HG03039 (cell line): ENCODE measurements at regions not wholly inside any gene's neighbourhood (a gene's known extent, or its start where the extent isn't known, plus 50 kb on each side); places are given as distances from the start of the nearest gene placed in this dataset.
"Not testable (repeated sequence)": the region's sequence is repeated elsewhere in the genome, so short reads cannot be mapped to it uniquely, and the experiment has no call there.

Experiments
- ATAC-seq: cut with Tn5 transposase; IDR thresholded peaks from one replicate; pipeline ENCODE4 v1.9.1; 2021; ENCODE audit warnings: mild to moderate bottlenecking, moderate library complexity; ENCODE audit not compliant: unreplicated experiment

DNA sequence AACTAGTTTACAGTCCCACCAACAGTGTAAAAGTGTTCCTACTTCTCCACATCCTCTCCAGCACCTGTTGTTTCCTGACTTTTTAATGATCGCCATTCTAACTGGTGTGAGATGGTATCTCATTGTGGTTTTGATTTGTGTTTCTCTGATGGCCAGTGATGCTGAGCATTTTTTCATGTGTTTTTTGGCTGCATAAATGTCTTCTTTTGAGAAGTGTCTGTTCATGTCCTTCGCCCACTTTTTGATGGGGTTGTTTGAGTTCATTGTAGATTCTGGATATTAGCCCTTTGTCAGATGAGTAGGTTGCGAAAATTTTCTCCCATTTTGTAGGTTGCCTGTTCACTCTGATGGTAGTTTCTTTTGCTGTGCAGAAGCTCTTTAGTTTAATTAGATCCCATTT lies 77.1 kb upstream of the SLC7A14 start:
- not testable (repeated sequence) for ATAC-seq

- no peak for ATAC-seq
These were observed 74.3 kb upstream of the SLC7A14 start for GRCh38 chr3:170660139-170660538.

GRCh38 chr3:170657312-170657711 lies 71.4 kb upstream of the SLC7A14 start:
- no peak for ATAC-seq

GRCh38 chr3:170656284-170656683 lies 70.4 kb upstream of the SLC7A14 start:
- ATAC-seq: no peak

- no peak for ATAC-seq
These were observed 67.9 kb upstream of the SLC7A14 start for GRCh38 chr3:170653801-170654200.

DNA sequence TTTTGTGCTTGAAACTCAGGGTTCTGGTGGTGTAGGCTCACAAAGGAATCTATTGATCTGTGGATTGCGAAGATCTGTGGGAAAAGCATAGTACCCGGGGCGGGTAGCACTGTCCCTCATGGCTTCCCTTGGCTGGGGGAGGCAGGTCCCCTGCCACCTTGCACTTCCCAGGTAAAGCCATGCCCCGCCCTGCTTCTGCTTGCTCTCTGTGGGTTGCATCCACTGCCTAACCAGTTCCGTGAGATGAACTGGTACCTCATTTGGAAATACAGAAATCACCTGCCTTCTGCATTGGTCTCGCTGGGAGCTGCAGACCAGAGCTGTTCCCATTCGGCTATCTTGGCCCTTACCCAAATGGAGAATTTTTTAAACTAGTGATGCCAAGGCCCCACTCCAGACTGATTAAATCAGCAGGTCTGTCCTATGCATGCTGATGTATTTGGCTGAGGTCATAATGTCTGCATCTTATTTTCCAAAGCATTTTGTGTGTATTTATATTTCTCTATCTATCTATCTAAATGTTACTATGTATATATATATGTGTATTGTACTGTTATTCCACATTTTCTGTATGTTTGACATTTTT lies 65.5 kb upstream of the SLC7A14 start:
- ATAC-seq: no peak

DNA sequence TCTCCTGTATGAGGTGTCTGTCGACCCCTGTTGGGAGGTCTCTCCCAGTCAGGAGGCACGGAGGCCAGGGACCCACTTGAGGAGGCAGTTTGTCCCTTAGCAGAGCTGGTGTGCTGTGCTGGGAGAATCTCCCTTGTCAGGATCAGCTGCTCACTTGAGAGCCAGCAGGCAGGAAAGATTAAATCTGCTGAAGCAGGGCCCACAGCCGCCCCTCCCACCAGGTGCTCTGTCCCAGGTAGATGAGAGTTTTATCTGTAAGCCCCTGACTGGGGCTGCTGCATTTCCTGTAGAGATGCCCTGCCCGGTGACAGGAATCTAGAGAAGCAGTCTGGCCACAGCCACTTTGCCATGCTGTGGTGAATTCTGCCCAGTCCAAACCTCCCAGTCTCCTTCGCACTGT lies 64.7 kb upstream of the SLC7A14 start:
- ATAC-seq: not testable (repeated sequence)

DNA sequence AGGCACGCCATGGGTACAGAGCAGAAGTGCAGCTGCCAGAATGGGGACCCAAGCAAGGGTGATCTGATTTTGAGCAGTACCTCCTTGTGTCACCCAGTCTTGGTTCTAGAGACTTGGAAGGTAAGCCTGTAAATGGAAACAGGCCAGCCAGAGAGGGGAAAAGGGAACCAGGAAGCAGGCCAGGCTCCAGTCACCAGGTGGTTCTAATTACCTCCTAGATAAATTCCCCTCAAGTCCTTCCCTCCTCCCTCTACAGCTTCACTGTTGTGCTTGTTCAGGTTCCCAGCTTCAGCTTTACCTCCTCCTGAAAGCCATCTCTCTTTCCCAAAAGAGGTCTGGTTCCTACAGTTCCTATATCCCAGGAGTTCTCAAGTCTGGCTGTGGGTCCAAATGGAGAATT lies 58.8 kb upstream of the SLC7A14 start:
- ATAC-seq: no peak

GRCh38 chr3:170643831-170644230 lies 58.0 kb upstream of the SLC7A14 start:
- no peak for ATAC-seq

GRCh38 chr3:170642882-170643601 lies 57.2 kb upstream of the SLC7A14 start:
- no peak for ATAC-seq

DNA sequence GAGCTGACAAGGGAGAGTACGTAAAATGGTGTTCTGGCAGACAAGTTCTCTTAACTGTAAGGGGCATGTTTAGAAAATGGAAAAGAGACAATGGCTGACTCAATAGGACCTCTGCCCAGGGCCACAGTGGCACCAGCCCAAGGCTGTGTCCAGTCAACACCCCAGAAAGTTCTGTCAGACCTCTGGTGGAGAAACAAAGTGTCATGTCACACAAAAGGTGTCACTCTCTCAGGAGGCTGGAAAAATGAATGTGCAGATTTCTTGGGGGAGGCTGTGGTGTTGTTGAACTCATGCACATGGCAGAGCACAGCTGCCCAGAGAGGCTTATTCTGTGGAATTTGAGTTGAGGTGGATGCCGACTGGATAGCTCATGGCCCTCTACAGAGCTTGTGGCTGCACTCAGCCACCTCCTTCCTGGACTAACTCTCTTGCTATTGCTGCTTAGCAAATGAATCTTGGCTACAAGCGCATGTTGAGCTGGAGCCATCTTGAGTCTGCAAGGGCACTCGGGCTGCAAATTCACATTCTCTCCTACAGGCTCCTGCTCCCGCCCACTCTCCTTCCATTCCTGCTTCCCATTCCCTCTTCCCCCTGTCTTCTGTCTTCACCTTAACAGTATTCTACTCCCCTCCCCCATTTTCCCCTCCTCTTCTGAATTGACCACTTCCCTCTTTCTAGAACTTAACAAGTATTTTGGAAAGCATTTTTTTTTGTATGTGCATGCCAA lies 55.8 kb upstream of the SLC7A14 start:
- ATAC-seq: no peak

GRCh38 chr3:170640737-170641171 lies 54.9 kb upstream of the SLC7A14 start:
- no peak for ATAC-seq

- ATAC-seq: no peak
These were observed 53.1 kb upstream of the SLC7A14 start for GRCh38 chr3:170638988-170639387.

GRCh38 chr3:170637306-170637705 lies 51.4 kb upstream of the SLC7A14 start:
- ATAC-seq: no peak

- ATAC-seq: no peak
These were observed 50.6 kb upstream of the SLC7A14 start for GRCh38 chr3:170636400-170636973.
